GM19099 (cell line): ENCODE measurements at regions not wholly inside any gene's neighbourhood (a gene's known extent, or its start where the extent isn't known, plus 50 kb on each side); places are given as distances from the start of the nearest gene placed in this dataset.

ENCODE experiments used
- POLR2A ChIP-seq: IDR thresholded peaks from 3 replicates; pipeline ENCODE4 v1.6.1; 2011; ENCODE audit warnings: low read depth; ENCODE audit not compliant: insufficient read length; ENCODE audit errors: extremely low read depth

- no peak for TF ChIP-seq POLR2A
Observed at GRCh38 chr14:83864106-83864505, 1665.8 kb upstream of the FLRT2 start.

GRCh38 chr14:83867566-83868225, 1662.2 kb upstream of the FLRT2 start:
- TF ChIP-seq POLR2A, result no peak

GRCh38 chr14:83870546-83871270, 1659.2 kb upstream of the FLRT2 start:
- no peak for TF ChIP-seq POLR2A

DNA sequence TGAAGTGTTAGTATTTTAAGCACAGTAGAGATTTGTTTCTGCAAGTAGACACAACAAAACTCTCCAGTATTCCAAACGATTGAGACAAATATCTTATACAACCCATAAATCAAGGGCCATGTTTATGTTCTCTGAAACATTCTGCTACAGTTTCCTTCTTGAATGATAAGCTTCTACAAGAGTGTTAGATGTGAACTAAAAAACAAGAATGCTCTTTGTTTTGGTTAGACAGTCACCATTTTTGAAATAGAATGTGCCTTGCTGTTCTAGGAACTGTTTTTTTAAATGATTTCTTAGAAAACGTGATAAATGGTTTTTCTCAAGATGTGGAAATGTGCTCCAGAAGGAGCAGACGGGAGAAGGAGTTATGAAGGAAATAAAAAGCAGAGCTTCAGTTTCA, 1656.3 kb upstream of the FLRT2 start:
- no peak for TF ChIP-seq POLR2A

DNA sequence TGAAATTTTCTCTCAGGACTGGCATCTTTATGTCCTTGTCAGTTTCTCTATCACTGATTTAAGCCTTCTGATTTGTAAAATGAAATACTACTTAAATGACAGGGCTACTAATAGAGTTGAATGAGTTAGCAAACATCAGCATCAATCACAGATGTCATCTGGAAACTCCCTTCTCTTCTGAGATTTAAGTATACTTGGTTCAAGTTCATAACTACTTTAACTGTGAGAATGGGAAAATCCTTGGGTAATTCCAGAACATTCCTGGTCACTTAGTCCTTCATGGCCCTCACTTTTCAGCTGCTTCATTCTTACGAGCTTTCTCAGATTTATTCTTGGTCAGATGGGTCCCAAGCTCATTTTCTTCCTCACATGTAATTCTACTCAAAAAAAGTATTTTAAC, 1655.3 kb upstream of the FLRT2 start:
- no peak for TF ChIP-seq POLR2A

DNA sequence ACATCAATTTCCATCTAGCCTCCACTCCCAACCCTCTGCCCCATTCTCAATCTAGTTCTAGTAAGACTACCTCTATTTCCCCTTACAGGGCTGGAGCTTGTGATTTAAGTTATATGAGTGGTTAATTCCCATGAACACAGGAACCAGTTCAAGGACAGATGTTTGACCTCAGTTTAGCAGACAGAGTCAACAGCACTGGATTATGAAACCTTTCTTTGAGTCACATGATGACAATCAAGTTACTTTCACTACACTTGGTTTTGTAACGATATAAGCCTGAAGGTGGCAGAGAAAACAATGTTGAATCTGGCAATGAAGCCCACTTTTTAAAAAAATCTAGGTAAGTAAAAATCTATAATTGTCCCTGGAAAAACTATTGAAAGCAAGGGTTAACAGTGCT, 1646.2 kb upstream of the FLRT2 start:
- TF ChIP-seq POLR2A, result no peak

DNA sequence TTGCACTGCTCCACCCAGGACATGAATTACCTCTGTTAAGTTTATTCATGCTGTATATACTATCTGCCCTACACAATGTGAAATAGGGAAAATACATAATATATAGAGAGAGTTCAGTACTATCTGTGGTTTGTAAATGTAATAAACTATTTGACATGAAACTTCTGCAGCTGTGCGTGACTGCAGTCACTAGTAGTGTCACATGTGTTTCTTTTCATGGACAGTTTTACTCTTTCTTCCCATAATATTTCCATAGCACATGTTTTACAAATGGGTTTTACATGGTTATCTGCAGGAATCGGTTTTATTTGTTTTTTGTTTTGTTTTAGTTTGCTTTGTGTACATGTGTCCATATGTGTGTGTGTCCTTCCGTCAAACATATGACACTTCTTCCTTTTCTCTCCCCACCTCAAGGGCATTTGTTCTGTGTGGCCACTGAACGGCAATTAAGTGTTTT, 1644.1 kb upstream of the FLRT2 start:
- no peak for TF ChIP-seq POLR2A

- TF ChIP-seq POLR2A, result no peak
Observed at GRCh38 chr14:83887866-83888265, 1642.1 kb upstream of the FLRT2 start.

DNA sequence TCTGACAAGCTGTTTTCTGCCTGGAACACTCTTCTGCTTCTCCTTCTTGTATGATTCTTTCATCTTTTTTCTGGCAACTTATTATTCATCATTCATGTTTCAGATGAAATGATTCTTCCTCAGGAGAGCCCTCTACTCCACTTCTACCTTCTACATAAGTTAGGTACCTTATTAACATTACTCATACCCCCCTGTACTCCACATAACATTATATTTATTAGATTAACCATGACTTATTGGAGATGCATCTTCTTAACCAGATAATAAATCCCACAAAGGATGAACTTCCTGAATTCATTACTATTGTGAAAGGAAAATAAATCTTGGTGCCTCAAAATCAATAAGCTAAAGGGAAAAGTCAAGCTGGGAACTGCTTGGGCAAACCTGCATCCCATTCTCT, 1636.5 kb upstream of the FLRT2 start:
- no peak for TF ChIP-seq POLR2A

DNA sequence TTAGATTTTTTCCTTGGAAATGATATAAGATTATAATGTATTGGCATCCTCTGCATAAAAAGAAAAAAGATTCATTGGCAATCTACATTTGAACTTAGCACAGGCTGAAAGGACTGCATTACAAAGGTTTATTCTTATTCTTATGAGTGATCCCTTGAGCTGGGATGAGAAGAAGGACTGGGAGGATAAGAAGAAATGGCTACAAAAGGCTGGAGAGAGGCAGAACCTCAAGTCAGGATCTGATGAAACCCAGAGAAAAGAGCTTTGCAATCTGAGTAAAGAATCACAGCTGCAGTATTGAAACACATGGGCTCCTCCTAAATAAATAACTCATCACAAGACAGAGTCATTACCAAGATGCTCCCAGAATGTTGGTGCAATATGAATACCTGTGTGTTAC, 1635.4 kb upstream of the FLRT2 start:
- no peak for TF ChIP-seq POLR2A

GRCh38 chr14:83899706-83900105, 1630.2 kb upstream of the FLRT2 start:
- no peak for TF ChIP-seq POLR2A

DNA sequence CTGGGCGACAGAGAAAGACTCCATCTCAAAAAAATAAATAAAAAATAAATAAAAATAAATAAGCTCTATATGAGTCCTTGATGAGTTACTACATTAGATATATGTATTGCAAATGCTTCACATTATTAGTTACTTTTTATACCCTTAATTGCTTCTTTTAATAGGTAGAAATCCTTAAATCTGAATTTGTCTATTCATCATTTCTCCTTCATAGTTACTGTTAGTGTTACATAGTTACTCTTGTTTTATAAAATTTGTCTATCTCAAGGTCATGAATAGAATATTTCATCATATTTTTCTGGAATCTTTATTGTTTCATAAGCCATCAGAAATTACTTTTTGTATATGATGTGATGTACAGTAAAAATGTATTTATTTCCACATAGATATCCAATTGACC, 1624.8 kb upstream of the FLRT2 start:
- TF ChIP-seq POLR2A, result no peak

GRCh38 chr14:83908419-83908818, 1621.5 kb upstream of the FLRT2 start:
- TF ChIP-seq POLR2A, result no peak

- no peak for TF ChIP-seq POLR2A
Observed at GRCh38 chr14:83909507-83909906, 1620.4 kb upstream of the FLRT2 start.

DNA sequence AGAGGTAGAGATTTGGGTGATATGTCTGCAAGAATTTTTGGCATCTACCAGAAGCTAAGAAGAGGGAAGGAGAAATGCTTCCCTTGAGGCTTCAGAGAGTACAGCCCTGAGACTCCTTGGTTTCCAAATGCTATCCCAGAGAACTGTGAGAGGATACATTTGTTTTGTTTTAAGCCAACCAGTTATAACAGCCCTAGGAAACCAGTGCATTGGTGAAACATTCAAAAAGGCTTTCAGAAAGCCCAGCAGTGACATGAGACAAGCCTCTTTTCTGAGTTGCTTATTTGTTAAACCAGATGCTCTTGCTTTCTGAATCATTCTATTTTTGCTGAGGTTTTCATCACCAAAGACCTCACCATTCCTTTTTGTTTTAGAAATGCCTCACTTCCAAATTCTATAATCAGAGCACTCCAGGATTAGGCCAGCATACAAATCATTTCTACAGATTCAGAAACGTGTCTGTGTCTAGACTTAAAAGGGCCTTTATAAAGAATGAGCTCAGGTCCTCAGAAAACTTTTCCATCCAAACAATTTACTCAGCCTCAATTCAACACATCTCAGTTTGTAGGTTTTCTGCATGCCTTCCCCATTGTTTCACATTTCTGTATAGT, 1617.8 kb upstream of the FLRT2 start:
- no peak for TF ChIP-seq POLR2A

DNA sequence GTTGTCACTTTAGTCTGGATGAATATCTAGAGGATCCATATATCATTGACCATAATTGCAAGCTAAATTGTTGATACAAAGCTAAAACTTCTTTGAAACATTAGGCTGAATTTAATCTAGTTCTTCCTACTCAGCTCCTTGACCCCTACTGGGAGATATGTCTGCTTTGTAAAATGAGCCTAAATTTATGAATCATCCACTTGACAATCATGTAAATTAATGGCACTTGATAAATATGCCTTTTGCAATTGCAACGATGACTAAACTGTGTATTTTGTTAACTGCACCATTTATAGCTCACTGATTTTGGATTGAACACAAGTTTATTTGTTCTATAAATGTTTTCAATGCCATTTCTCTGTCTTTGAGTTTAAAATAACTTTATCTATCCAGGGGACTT, 1616.5 kb upstream of the FLRT2 start:
- no peak for TF ChIP-seq POLR2A
